Kidney (tissue), 13 donors: ENCODE measurements at regions not wholly inside any gene's neighbourhood (a gene's known extent, or its start where the extent isn't known, plus 50 kb on each side); places are given as distances from the start of the nearest gene placed in this dataset.
A peak's percentile ranks its signal among the peaks of the same experiment; 100 is the strongest.

Experiments
- DNase-seq, 5 donors: peaks; one replicate each; pipeline ENCODE4 v3.0.0-alpha.2; 2013 to 2020
- FAIRE-seq: peaks from 2 replicates; lab custom pipeline; 2012; peaks lifted over from hg19 to GRCh38; lab: Jason Lieb, UNC
- H3K27ac ChIP-seq, 2 donors: one replicate each; pipeline ENCODE4 v1.7.0; 2013; ENCODE audit warnings: low read depth in 2 of 2, low read length in 2 of 2, inconsistent platforms in 1 of 2
- H3K27me3 ChIP-seq: one replicate; pipeline ENCODE4 v1.7.1; 2013; ENCODE audit warnings: low read length, inconsistent platforms; ENCODE audit not compliant: control insufficient read depth, insufficient read depth
- H3K36me3 ChIP-seq, 3 donors: one replicate each; pipeline versions ENCODE4 v1.7.0 to v1.7.1; 2013; ENCODE audit warnings: low read length in 3 of 3, control low read depth in 1 of 3, inconsistent platforms in 1 of 3; ENCODE audit not compliant: insufficient read depth in 3 of 3, control insufficient read depth in 2 of 3
- H3K4me1 ChIP-seq, 3 donors: one replicate each; pipeline versions ENCODE4 v1.7.0 to v1.7.1; 2013; ENCODE audit warnings: low read length in 3 of 3, inconsistent platforms in 1 of 3, low read depth in 1 of 3; ENCODE audit not compliant: control insufficient read depth in 2 of 3, insufficient read depth in 2 of 3
- H3K4me3 ChIP-seq, 3 donors: one replicate each; pipeline versions ENCODE4 v1.7.0 to v1.8.1; 2013; ENCODE audit warnings: low read length in 3 of 3, control low read depth in 1 of 3, inconsistent platforms in 1 of 3
- H3K9ac ChIP-seq, 3 donors: one replicate each; pipeline versions ENCODE4 v1.7.0 to v1.7.1; 2013; ENCODE audit warnings: low read length in 3 of 3, control low read depth in 1 of 3, inconsistent platforms in 1 of 3
- H3K9me3 ChIP-seq, 3 donors: one replicate each; pipeline versions ENCODE4 v1.7.0 to v1.7.1; 2013; ENCODE audit warnings: low read length in 3 of 3, control low read depth in 1 of 3, inconsistent platforms in 1 of 3; ENCODE audit not compliant: control insufficient read depth in 2 of 3, insufficient read depth in 1 of 3
- CTCF ChIP-seq: IDR thresholded peaks from 3 replicates; pipeline ENCODE4 v1.5.1; 2012; ENCODE audit warnings: mild to moderate bottlenecking, moderate library complexity, borderline replicate concordance; ENCODE audit not compliant: insufficient read depth; ENCODE audit errors: extremely low read depth
- intact Hi-C: fragments of 100-400 bp; cut with DNase I; formaldehyde crosslinking; loops from one replicate; pipeline ENCODE4 v1.11.1; 2022
- donor health status: control.
- donor health status: control.
- donor health status: control.
- donor health status: control.
- donor health status: control.
- donor health status: DM: yes; HTN: yes; CAD: no.
- donor health status: Normal renal cell carcinoma (clear cell type).

- intact Hi-C loops = no loop called here
- TF ChIP-seq CTCF = no peak
- H3K27me3 ChIP-seq = no peaks in the 10 kb centered on the region
Measured at GRCh38 chr6:126440923-126441322, 101.0 kb downstream of the CENPW start.

DNA sequence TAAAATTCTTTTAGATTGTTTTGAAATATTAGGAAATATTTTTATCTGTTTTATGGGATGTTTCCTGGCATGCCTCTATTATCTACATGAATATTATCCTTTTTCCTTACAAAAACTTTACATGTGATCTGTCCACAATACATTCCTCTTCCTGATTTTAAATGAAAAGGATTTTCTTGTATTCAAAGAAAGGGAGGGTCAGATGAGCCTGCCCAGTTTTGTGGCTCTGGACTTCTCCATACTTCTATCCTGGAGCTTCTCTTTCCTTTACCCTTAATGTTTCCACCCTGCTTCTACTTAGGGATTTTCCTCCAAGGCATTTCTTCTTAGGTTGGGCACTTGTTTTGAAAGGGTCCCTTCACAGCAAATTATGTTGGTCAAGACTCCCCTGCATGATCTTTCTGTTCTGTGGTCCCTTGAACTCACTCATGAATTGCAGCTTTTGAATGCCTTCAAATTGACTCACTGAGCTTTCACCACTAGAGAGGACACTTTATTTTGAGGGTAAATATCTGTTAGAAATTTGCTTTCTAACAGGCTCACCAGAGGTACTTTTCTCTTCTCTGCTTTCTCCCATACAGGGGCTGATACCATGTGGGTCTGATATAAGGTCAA, 104.9 kb downstream of the CENPW start:
- intact Hi-C loops = no loop called here
- Histone ChIP-seq H3K9me3 (no peaks in the 10 kb centered on the region), H3K4me3 (no peak overlapping the region), H3K27ac (no peak overlapping the region), H3K4me1 (no peaks in the 10 kb centered on the region), H3K9ac (no peak overlapping the region), H3K36me3 (no peaks in the 10 kb centered on the region), H3K27me3 (no peaks in the 10 kb centered on the region)
- DNase-seq = no peak
- no peak for FAIRE-seq
- TF ChIP-seq CTCF = no peak

More at GRCh38 chr6:126440923-126441322, 101.0 kb downstream of the CENPW start:
- FAIRE-seq (no peak), DNase-seq (no peak)
- Histone ChIP-seq H3K9me3 (no peaks in the 10 kb centered on the region), H3K4me3 (no peak overlapping the region), H3K4me1 (no peaks in the 10 kb centered on the region), H3K9ac (no peak overlapping the region), H3K27ac (no peak overlapping the region), H3K36me3 (no peaks in the 10 kb centered on the region)

GRCh38 chr6:126446248-126446647, 106.3 kb downstream of the CENPW start:
- no peak for TF ChIP-seq CTCF
- Histone ChIP-seq H3K4me3 (no peak overlapping the region), H3K27me3 (no peaks in the 10 kb centered on the region), H3K9me3 (no peaks in the 10 kb centered on the region), H3K36me3 (no peaks in the 10 kb centered on the region), H3K27ac (no peak overlapping the region), H3K9ac (no peak overlapping the region), H3K4me1 (no peaks in the 10 kb centered on the region)
- intact Hi-C loops = no loop called here
- no peak for FAIRE-seq
- peak in 1 of 5 donors; percentile 12 for DNase-seq

DNA sequence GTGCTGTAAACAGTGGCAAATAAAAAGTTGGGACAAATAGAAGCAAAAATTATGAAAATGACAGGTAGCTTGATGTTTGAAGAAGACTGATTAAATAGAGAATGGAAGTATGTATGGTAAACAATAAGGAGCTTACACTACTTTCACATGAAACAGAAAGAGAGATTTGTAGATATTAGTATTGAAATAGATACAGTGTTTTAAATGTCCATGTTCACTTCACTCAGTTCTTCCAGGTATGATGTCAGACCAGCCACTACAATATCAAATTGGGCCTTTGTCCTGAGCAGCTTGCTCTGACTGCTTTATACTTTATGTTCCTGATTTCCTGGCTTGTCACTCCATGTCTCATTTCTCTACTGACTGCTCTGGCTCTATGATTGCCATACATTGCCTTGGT, 107.5 kb downstream of the CENPW start:
- FAIRE-seq (no peak), DNase-seq (no peak)
- H3K9me3 ChIP-seq = no peaks in the 10 kb centered on the region
- no peaks in the 10 kb centered on the region for H3K27me3 ChIP-seq
- H3K27ac ChIP-seq = no peak overlapping the region
- TF ChIP-seq CTCF = no peak
- H3K4me3 ChIP-seq = no peak overlapping the region
- H3K9ac ChIP-seq = no peak overlapping the region
- no peaks in the 10 kb centered on the region for H3K36me3 ChIP-seq
- intact Hi-C loops = no loop called here
- no peaks in the 10 kb centered on the region for H3K4me1 ChIP-seq
